ENCODE measurements at regions not wholly inside any gene's neighbourhood (a gene's known extent, or its start where the extent isn't known, plus 50 kb on each side); places are given as distances from the start of the nearest gene placed in this dataset.

DNA sequence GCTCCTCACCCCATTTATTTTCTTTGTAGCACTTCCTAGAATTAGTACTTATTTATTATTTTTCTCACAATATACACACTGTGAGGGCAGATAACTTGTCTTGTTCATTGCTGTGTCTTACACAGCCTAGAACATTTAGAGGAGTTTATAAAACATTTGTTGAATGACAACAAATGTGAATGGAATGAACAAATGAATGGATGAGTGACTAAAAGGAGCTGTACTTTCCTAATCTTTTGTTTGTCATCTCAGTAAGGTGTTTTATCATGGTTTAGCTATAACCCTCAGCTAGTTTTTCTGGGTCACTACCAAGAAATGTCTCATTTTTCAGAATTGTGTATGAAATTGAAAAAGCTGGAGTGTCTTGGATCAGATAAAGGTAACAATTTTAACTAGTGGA, 239.3 kb upstream of the KCNK2 start:
- POLR2A ChIA-PET = no interaction called here
- BruUV-seq (replicated peaks) = no TSS peak
- ATAC-seq = no peak
- Histone ChIP-seq H3K9ac (ENCODE audit: insufficient read depth, low read depth, low read length) (no peak overlapping the region), H3K27me3 (ENCODE audit: control insufficient read depth in 1 of 2, insufficient read depth in 2 of 2, low read length in 2 of 2) (peaks cover 0 to 2% of the 10 kb centered on the region in 2 experiments; a peak in 1 of 5 replicates), H3K4me2 (ENCODE audit: low read depth, low read length) (no peak overlapping the region), H3K9me3 (ENCODE audit: low read length) (no peaks in the 10 kb centered on the region), H3K4me1 (ENCODE audit: insufficient read depth, low read length) (no peaks in the 10 kb centered on the region), H3K36me3 (replicated peaks in 1 of 2; ENCODE audit: control insufficient read depth in 1 of 2, insufficient read depth in 2 of 2, low read length in 2 of 2) (no peaks in the 10 kb centered on the region), H2AFZ (ENCODE audit: low read length) (no peak overlapping the region), H3K79me2 (ENCODE audit: insufficient read depth, low read length) (no peaks in the 10 kb centered on the region), H3K27ac (ENCODE audit: extremely low read length, insufficient read depth, low read length) (no peak overlapping the region), H4K20me1 (ENCODE audit: insufficient read depth, low read length) (no peaks in the 10 kb centered on the region), H3K4me3 (replicated peaks in 1 of 3; ENCODE audit: insufficient read depth in 1 of 3, low read depth in 2 of 3, low read length in 3 of 3) (no peak overlapping the region)
- in situ Hi-C loops (cut with HindIII; ENCODE audit: extremely low pct_ligation_motif_present, low pct_unique_long_range_greater_than_20kb) = no loop called here
- FAIRE-seq = no peak
- TF ChIP-seq ZNF414 (CRISPR knock-in tag; IDR thresholded peaks at IDR 0.05) = no peak
- no peak for TF ChIP-seq ZNF207 (IDR thresholded peaks at IDR 0.05; ENCODE audit: borderline replicate concordance)
- TF ChIP-seq NFKBIZ (CRISPR knock-in tag; IDR thresholded peaks at IDR 0.05) = no peak
- TF ChIP-seq CREM (IDR thresholded peaks at IDR 0.05) = no peak
- TF ChIP-seq CREM (CRISPR knock-in tag; IDR thresholded peaks at IDR 0.05) = no peak
- no peak for TF ChIP-seq ZNF883 (CRISPR knock-in tag; IDR thresholded peaks at IDR 0.05; ENCODE audit: not compliant biosample characterization)
- TF ChIP-seq KLF15 (CRISPR knock-in tag; IDR thresholded peaks at IDR 0.05; ENCODE audit: borderline replicate concordance) = no peak
- no peak for TF ChIP-seq CHD2 (IDR thresholded peaks at IDR 0.05; ENCODE audit: low read depth, low read length)
- no peak for TF ChIP-seq CENPX (CRISPR knock-in tag; IDR thresholded peaks at IDR 0.05)
- no peak for TF ChIP-seq ELF4 (CRISPR knock-in tag; IDR thresholded peaks at IDR 0.05; ENCODE audit: borderline replicate concordance)
- TF ChIP-seq GATA4 (IDR thresholded peaks at IDR 0.05; ENCODE audit: borderline replicate concordance, low read depth) = no peak
- TF ChIP-seq KAT7 (CRISPR knock-in tag; IDR thresholded peaks at IDR 0.05; ENCODE audit: borderline replicate concordance) = no peak
- TF ChIP-seq GPBP1L1 (CRISPR knock-in tag; IDR thresholded peaks at IDR 0.05) = no peak
- no peak for TF ChIP-seq NR3C1 (CRISPR knock-in tag; IDR thresholded peaks at IDR 0.05)
- TF ChIP-seq THYN1 (CRISPR knock-in tag; IDR thresholded peaks at IDR 0.05; ENCODE audit: borderline replicate concordance, low read depth) = no peak
- no peak for TF ChIP-seq ZNF710 (CRISPR knock-in tag; IDR thresholded peaks at IDR 0.05; ENCODE audit: borderline replicate concordance)
- no peak for DNase-seq (ENCODE audit: low spot score)
- CTCF ChIA-PET (ENCODE audit: low intra/inter-chr PET ratio, low total read pairs) = no interaction called here
- intact Hi-C loops (cut with micrococcal nuclease; ENCODE audit: unreplicated experiment) = no loop called here

All from HepG2 (cell line).